ENCODE measurements at regions not wholly inside any gene's neighbourhood (a gene's known extent, or its start where the extent isn't known, plus 50 kb on each side); places are given as distances from the start of the nearest gene placed in this dataset.

- TF ChIP-seq POLR2AphosphoS5 (IDR thresholded peaks at IDR 0.05; ENCODE audit: borderline replicate concordance, low read depth, low read length) (no peak), EZH2 (IDR thresholded peaks at IDR 0.05) (no peak)
These were observed 190.7 kb downstream of the NUF2 start for GRCh38 chr1:163512349-163512989.
